Mammary epithelial cell (primary cell): ENCODE measurements at regions not wholly inside any gene's neighbourhood (a gene's known extent, or its start where the extent isn't known, plus 50 kb on each side); places are given as distances from the start of the nearest gene placed in this dataset.

Source experiments
- CTCF ChIP-seq, 2 donors: IDR thresholded peaks in 1 of 2; conservative IDR thresholded peaks in 1 of 2; 2 replicates each; pipeline ENCODE4 v1.5.1; 2011 to 2012; ENCODE audit warnings: inconsistent platforms in 2 of 2, low read length in 2 of 2, mild to moderate bottlenecking in 2 of 2, control low read depth in 1 of 2, low read depth in 1 of 2; ENCODE audit not compliant: insufficient read depth in 1 of 2; ENCODE audit errors: extremely low read depth in 1 of 2
- EZH2 ChIP-seq: IDR thresholded peaks from 2 replicates; pipeline ENCODE4 v1.6.1; 2012; ENCODE audit warnings: low read length, inconsistent platforms, borderline replicate concordance

- TF ChIP-seq CTCF (conservative IDR thresholded peaks at IDR 0.05 in 1 of 2, IDR thresholded peaks at IDR 0.05 in 1 of 2; ENCODE audit: extremely low read depth in 1 of 2, insufficient read depth in 1 of 2, low read depth in 1 of 2, low read length in 2 of 2) (no peak), EZH2 (no peak)
These were observed 1108.1 kb downstream of the TSN start for GRCh38 chr2:122863532-122863931.
